Activated CD4-positive, alpha-beta T cell treated with anti-CD3 and anti-CD28 coated beads, Interleukin-2, amount 50 U/mL, for 16 hours (primary cell): ENCODE measurements at regions not wholly inside any gene's neighbourhood (a gene's known extent, or its start where the extent isn't known, plus 50 kb on each side); places are given as distances from the start of the nearest gene placed in this dataset.
"Not testable (repeated sequence)": the region's sequence is repeated elsewhere in the genome, so short reads cannot be mapped to it uniquely, and the experiment has no call there.

Experiments
- DNase-seq: peaks from one replicate; pipeline ENCODE4 v3.0.0-alpha.2; 2020

GRCh38 chr4:132557660-132558059 lies 591.4 kb upstream of the PCDH10 start:
- DNase-seq = no peak

GRCh38 chr4:132564920-132565319 lies 584.2 kb upstream of the PCDH10 start:
- no peak for DNase-seq

- DNase-seq = no peak
Measured at GRCh38 chr4:132565542-132565941, 583.6 kb upstream of the PCDH10 start.

GRCh38 chr4:132572210-132572609 lies 576.9 kb upstream of the PCDH10 start:
- no peak for DNase-seq

GRCh38 chr4:132587626-132588025 lies 561.5 kb upstream of the PCDH10 start:
- DNase-seq = no peak

GRCh38 chr4:132592340-132592739 lies 556.8 kb upstream of the PCDH10 start:
- no peak for DNase-seq

- no peak for DNase-seq
Measured at GRCh38 chr4:132592850-132593249, 556.2 kb upstream of the PCDH10 start.

- no peak for DNase-seq
Measured at GRCh38 chr4:132593717-132594400, 555.2 kb upstream of the PCDH10 start.

- DNase-seq = no peak
Measured at GRCh38 chr4:132596186-132596585, 552.9 kb upstream of the PCDH10 start.

- DNase-seq = no peak
Measured at GRCh38 chr4:132605551-132605950, 543.5 kb upstream of the PCDH10 start.

GRCh38 chr4:132614682-132615081 lies 534.4 kb upstream of the PCDH10 start:
- no peak for DNase-seq

GRCh38 chr4:132619968-132620367 lies 529.1 kb upstream of the PCDH10 start:
- no peak for DNase-seq

- peak; percentile 17 for DNase-seq
Measured at GRCh38 chr4:132642016-132642817, 506.9 kb upstream of the PCDH10 start.

GRCh38 chr4:132646186-132646585 lies 502.9 kb upstream of the PCDH10 start:
- DNase-seq = peak; percentile 5

GRCh38 chr4:132651196-132651595 lies 497.9 kb upstream of the PCDH10 start:
- no peak for DNase-seq

GRCh38 chr4:132660181-132660580 lies 488.9 kb upstream of the PCDH10 start:
- DNase-seq = no peak

- DNase-seq = no peak
Measured at GRCh38 chr4:132662456-132662855, 486.6 kb upstream of the PCDH10 start.

- no peak for DNase-seq
Measured at GRCh38 chr4:132669786-132670185, 479.3 kb upstream of the PCDH10 start.

GRCh38 chr4:132670557-132670956 lies 478.5 kb upstream of the PCDH10 start:
- no peak for DNase-seq

GRCh38 chr4:132683957-132684356 lies 465.1 kb upstream of the PCDH10 start:
- DNase-seq = no peak

GRCh38 chr4:132691026-132691425 lies 458.1 kb upstream of the PCDH10 start:
- DNase-seq = no peak

- DNase-seq = no peak
Measured at GRCh38 chr4:132691668-132692067, 457.4 kb upstream of the PCDH10 start.

- DNase-seq = no peak
Measured at GRCh38 chr4:132694775-132695174, 454.3 kb upstream of the PCDH10 start.

- not testable (repeated sequence) for DNase-seq
Measured at GRCh38 chr4:132697505-132697904, 451.6 kb upstream of the PCDH10 start.

- no peak for DNase-seq
Measured at GRCh38 chr4:132707955-132708354, 441.1 kb upstream of the PCDH10 start.
